Sigmoid colon (tissue), 4 donors: ENCODE measurements at regions not wholly inside any gene's neighbourhood (a gene's known extent, or its start where the extent isn't known, plus 50 kb on each side); places are given as distances from the start of the nearest gene placed in this dataset.

Experiments used
- CTCF ChIP-seq, 4 experiments: fragments of 450-650 bp in 3 of 4; fragments of 200-600 bp in 1 of 4; IDR thresholded peaks; one replicate each; pipeline ENCODE4 v1.5.1; 2016 to 2019; ENCODE audit warnings: antibody characterized with exemption in 4 of 4, mild to moderate bottlenecking in 3 of 4, moderate library complexity in 2 of 4
- EP300 ChIP-seq, 4 donors: sonication (generic); formaldehyde crosslinking; IDR thresholded peaks; one replicate each; pipeline ENCODE4 v1.6.1; 2017; ENCODE audit warnings: antibody characterized with exemption in 4 of 4
- POLR2AphosphoS5 ChIP-seq, 4 donors: sonication (generic); formaldehyde crosslinking; IDR thresholded peaks; one replicate each; pipeline ENCODE4 v1.6.1; 2017; ENCODE audit warnings: antibody characterized with exemption in 4 of 4

GRCh38 chr1:87939444-87939843 lies 610.8 kb downstream of the LMO4 start:
- TF ChIP-seq POLR2AphosphoS5 (IDR thresholded peaks at IDR 0.05) (no peak), CTCF (IDR thresholded peaks at IDR 0.05) (no peak), EP300 (IDR thresholded peaks at IDR 0.05) (no peak)
